Thyroid gland (tissue), 4 donors: ENCODE measurements at regions not wholly inside any gene's neighbourhood (a gene's known extent, or its start where the extent isn't known, plus 50 kb on each side); places are given as distances from the start of the nearest gene placed in this dataset.

Experiments
- DNase-seq, 2 donors: peaks; one replicate each; pipeline ENCODE4 v3.0.0-alpha.2; 2019
- H3K27ac ChIP-seq, 3 donors: fragments of 200-600 bp; sonication (generic); 1 replicate in 2 of 3; 2 replicates in 1 of 3; pipeline ENCODE4 v1.5.1; 2016 to 2019; ENCODE audit warnings: mild to moderate bottlenecking in 1 of 3, moderate library complexity in 1 of 3
- H3K27me3 ChIP-seq: fragments of 200-600 bp; sonication (generic); one replicate; pipeline ENCODE4 v1.5.1; 2019
- H3K36me3 ChIP-seq, 2 donors: fragments of 200-600 bp; sonication (generic); one replicate each; pipeline ENCODE4 v1.5.1; 2016 to 2019
- H3K4me1 ChIP-seq, 2 donors: fragments of 200-600 bp; sonication (generic); one replicate each; pipeline ENCODE4 v1.5.1; 2017 to 2019
- H3K4me3 ChIP-seq, 3 donors: fragments of 200-600 bp; sonication (generic); replicated peaks in 1 of 3; 1 replicate in 2 of 3; 2 replicates in 1 of 3; pipeline ENCODE4 v1.5.1; 2016; ENCODE audit warnings: mild to moderate bottlenecking in 1 of 3
- H3K9me3 ChIP-seq: fragments of 200-600 bp; sonication (generic); one replicate; pipeline ENCODE4 v1.5.1; 2017
- CTCF ChIP-seq, 6 experiments: fragments of 200-600 bp in 3 of 6; fragments of 450-650 bp in 3 of 6; sonication (generic) in 3 of 6; IDR thresholded peaks; one replicate each; pipeline ENCODE4 v1.5.1; 2016 to 2019; ENCODE audit warnings: antibody characterized with exemption in 6 of 6, mild to moderate bottlenecking in 2 of 6, inconsistent platforms in 1 of 6, moderate library complexity in 1 of 6
- POLR2A ChIP-seq, 2 donors: fragments of 450-650 bp; IDR thresholded peaks; one replicate each; pipeline ENCODE4 v1.6.1; 2017; ENCODE audit warnings: antibody characterized with exemption in 2 of 2, mild to moderate bottlenecking in 2 of 2, moderate library complexity in 1 of 2
- WGBS, 2 donors: methylation state at CpG; one replicate each; pipeline ENCODE4 v1.1.5; 2017; 5-methylcytosine and 5-hydroxymethylcytosine counted together
- intact Hi-C: fragments of 100-400 bp; cut with DNase I; formaldehyde crosslinking; loops from one replicate; pipeline ENCODE4 v1.15.1; 2023

DNA sequence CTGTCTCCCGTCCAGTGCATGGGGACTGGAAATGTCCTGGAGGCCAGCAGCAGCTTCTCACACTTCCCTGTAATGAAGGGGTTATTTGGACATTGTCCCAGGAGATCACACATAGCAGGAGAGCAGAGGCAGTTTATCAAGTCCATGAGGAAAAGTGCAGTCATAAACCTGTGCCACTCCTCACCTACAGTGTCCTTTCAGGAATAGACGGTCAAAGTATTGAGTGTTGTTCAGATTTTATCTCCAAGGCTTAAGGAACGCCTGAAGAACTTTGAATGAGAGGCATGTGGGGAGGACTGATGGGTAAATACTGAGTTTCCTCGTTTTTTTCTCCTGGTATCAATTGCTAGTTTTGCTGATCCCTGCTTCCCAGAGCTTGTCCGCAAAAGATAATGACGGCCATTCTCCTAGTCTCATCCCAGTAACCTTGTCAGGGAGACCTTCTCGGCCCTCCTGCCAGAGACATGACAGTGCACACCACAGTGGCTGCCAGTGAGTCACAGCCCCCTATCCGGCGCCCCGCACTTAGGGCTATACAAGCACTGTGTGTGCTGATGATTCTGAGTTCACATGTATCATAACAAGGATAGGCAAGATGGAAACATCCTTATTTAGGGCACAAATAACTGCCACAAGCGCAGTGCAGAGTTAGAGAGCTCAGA, 495.5 kb upstream of the MGMT start:
- no peak for DNase-seq
- Histone ChIP-seq H3K27ac (no peak overlapping the region), H3K36me3 (no peaks in the 10 kb centered on the region), H3K9me3 (no peaks in the 10 kb centered on the region), H3K4me3 (no peak overlapping the region), H3K27me3 (no peaks in the 10 kb centered on the region), H3K4me1 (no peaks in the 10 kb centered on the region)
- intact Hi-C loops = no loop called here
- 75 to 82% methylated on average over 11 of the region's 11 CpGs for whole genome bisulfite sequencing, 2 donors
- no peak for TF ChIP-seq POLR2A (IDR thresholded peaks at IDR 0.05)
- TF ChIP-seq CTCF (IDR thresholded peaks at IDR 0.05) = no peak

DNA sequence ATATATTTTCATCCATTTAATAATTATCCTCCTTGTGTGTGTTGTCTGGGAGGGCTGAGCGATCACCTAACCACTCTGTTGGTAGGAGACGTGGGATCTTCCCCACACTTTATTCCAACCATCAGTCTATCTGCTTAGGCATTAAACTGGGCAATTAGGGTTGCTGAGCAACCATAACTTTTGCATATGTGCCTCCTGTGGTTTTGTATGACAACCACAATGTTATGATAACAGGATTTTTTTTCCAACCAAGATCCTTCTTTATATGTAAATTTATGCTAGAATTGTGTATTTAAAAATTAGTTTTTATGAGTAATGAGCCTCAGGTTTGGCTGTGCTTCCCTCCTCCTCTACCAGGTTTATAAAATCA, 495.0 kb upstream of the MGMT start:
- H3K27me3 ChIP-seq = no peaks in the 10 kb centered on the region
- WGBS, 2 donors = 90 to 92% methylated on average over 2 of the region's 2 CpGs
- no peak for DNase-seq
- H3K4me3 ChIP-seq = no peak overlapping the region
- no peaks in the 10 kb centered on the region for H3K36me3 ChIP-seq
- intact Hi-C loops = no loop called here
- H3K4me1 ChIP-seq = no peaks in the 10 kb centered on the region
- H3K9me3 ChIP-seq = no peaks in the 10 kb centered on the region
- TF ChIP-seq POLR2A (IDR thresholded peaks at IDR 0.05) = no peak
- no peak for TF ChIP-seq CTCF (IDR thresholded peaks at IDR 0.05)
- no peak overlapping the region for H3K27ac ChIP-seq

DNA sequence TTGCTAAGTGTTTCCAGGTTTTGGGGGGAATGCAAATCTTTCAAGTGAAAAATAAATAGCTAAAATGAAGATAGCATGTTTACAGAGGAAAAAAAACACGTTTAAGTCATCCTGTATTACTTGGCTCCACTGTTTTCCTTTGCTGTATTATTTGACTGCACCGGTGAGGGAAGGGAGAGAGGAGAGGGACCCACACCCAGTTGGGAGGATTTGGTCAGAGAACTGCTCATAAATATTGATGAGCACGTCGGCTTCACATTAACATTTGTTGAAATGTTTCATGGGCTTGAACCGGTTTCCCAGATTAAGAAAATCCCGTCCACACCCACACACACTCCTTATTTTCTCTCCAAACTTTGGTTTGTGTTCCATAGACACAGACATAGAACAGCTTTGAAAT, 493.8 kb upstream of the MGMT start:
- Histone ChIP-seq H3K27me3 (no peaks in the 10 kb centered on the region), H3K4me3 (no peak overlapping the region), H3K9me3 (no peaks in the 10 kb centered on the region), H3K27ac (no peak overlapping the region), H3K4me1 (no peaks in the 10 kb centered on the region), H3K36me3 (no peaks in the 10 kb centered on the region)
- no peak for DNase-seq
- intact Hi-C loops = no loop called here
- TF ChIP-seq POLR2A (IDR thresholded peaks at IDR 0.05) (no peak), CTCF (IDR thresholded peaks at IDR 0.05) (no peak)
- 71 to 76% methylated on average over 6 of the region's 6 CpGs for WGBS, 2 donors

DNA sequence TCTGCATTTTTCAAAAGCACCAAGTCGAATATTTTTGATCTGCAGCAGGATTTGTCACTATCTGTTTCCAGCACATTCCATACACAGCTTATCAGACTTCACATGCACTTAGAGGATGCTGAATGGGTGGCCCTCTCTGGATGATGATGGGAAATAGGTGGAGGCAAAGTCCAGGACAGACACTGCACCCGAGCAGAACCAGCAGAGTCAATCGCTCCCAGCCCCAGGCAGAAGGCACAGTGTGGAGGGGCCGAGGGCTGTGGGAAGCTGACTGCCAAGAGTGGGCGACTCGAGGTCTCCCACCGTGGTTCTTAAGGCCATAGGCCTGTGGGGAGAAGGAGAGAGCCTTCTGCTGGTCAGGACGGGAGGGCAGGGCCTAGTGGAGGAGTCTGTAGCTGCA, 490.2 kb upstream of the MGMT start:
- Histone ChIP-seq H3K36me3 (no peaks in the 10 kb centered on the region), H3K27ac (no peak overlapping the region), H3K9me3 (no peaks in the 10 kb centered on the region), H3K4me3 (no peak overlapping the region), H3K27me3 (no peaks in the 10 kb centered on the region), H3K4me1 (no peaks in the 10 kb centered on the region)
- DNase-seq = no peak
- intact Hi-C loops = no loop called here
- no peak for TF ChIP-seq POLR2A (IDR thresholded peaks at IDR 0.05)
- no peak for TF ChIP-seq CTCF (IDR thresholded peaks at IDR 0.05)
- 87 to 90% methylated on average over 8 of the region's 8 CpGs for WGBS, 2 donors

DNA sequence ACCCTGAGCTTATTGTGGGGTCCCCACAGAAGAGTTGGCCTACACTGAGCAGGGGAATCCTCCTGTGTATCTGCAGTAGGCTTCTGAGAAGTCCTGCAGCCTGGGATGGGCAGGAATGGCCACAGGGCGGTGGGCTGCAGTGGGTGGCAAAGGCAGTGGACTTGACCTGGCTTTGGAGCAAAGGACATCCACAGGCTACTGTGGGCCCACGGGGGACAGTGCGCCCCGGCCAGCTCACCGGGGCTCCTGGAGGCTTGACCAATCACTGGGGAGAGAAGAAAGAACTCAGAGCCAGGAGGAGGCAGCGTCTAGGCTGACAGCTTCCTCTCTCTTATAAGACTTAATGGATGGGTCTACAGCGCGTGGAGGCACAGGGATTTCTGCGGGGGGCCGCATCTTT, 488.8 kb upstream of the MGMT start:
- Histone ChIP-seq H3K27ac (no peak overlapping the region), H3K4me3 (no peak overlapping the region), H3K36me3 (no peaks in the 10 kb centered on the region), H3K9me3 (no peaks in the 10 kb centered on the region), H3K4me1 (no peaks in the 10 kb centered on the region), H3K27me3 (no peaks in the 10 kb centered on the region)
- intact Hi-C loops = no loop called here
- DNase-seq = no peak
- TF ChIP-seq POLR2A (IDR thresholded peaks at IDR 0.05) (no peak), CTCF (IDR thresholded peaks at IDR 0.05) (no peak)
- WGBS, 2 donors = 87 to 91% methylated on average over 10 of the region's 10 CpGs
